CD4-positive, alpha-beta T cell treated with Interleukin-2 at 100 ng/mL for 4 hours (primary cell): ENCODE measurements at regions not wholly inside any gene's neighbourhood (a gene's known extent, or its start where the extent isn't known, plus 50 kb on each side); places are given as distances from the start of the nearest gene placed in this dataset.
A peak's percentile ranks its signal among the peaks of the same experiment; 100 is the strongest.

Experiments
- DNase-seq: peaks from one replicate; pipeline ENCODE4 v3.0.0-alpha.2; 2020; ENCODE audit warnings: low spot score

- no peak for DNase-seq
Measured at GRCh38 chr2:212945526-212945925, 205.9 kb downstream of the IKZF2 start.

- DNase-seq, result no peak
Measured at GRCh38 chr2:212943351-212943750, 208.1 kb downstream of the IKZF2 start.

GRCh38 chr2:212941361-212941760, 210.1 kb downstream of the IKZF2 start:
- DNase-seq, result no peak

GRCh38 chr2:212940816-212941215, 210.6 kb downstream of the IKZF2 start:
- DNase-seq, result no peak

GRCh38 chr2:212939777-212940531, 211.5 kb downstream of the IKZF2 start:
- DNase-seq, result no peak

GRCh38 chr2:212938144-212938793, 213.1 kb downstream of the IKZF2 start:
- no peak for DNase-seq

GRCh38 chr2:212936572-212936971, 214.8 kb downstream of the IKZF2 start:
- DNase-seq, result no peak

GRCh38 chr2:212935752-212936151, 215.7 kb downstream of the IKZF2 start:
- no peak for DNase-seq

- DNase-seq, result no peak
Measured at GRCh38 chr2:212931271-212931670, 220.1 kb downstream of the IKZF2 start.

- no peak for DNase-seq
Measured at GRCh38 chr2:212930556-212931260, 220.7 kb downstream of the IKZF2 start.

- no peak for DNase-seq
Measured at GRCh38 chr2:212929971-212930370, 221.4 kb downstream of the IKZF2 start.

- DNase-seq, result peak; percentile 20
Measured at GRCh38 chr2:212929116-212929515, 222.3 kb downstream of the IKZF2 start.

- no peak for DNase-seq
Measured at GRCh38 chr2:212928681-212929080, 222.7 kb downstream of the IKZF2 start.

GRCh38 chr2:212926940-212927339, 224.5 kb downstream of the IKZF2 start:
- DNase-seq, result no peak

- no peak for DNase-seq
Measured at GRCh38 chr2:212923393-212923792, 228.0 kb downstream of the IKZF2 start.

GRCh38 chr2:212922701-212923100, 228.7 kb downstream of the IKZF2 start:
- no peak for DNase-seq

GRCh38 chr2:212921711-212922110, 229.7 kb downstream of the IKZF2 start:
- DNase-seq, result no peak

GRCh38 chr2:212921061-212921460, 230.4 kb downstream of the IKZF2 start:
- DNase-seq, result no peak

GRCh38 chr2:212919238-212919637, 232.2 kb downstream of the IKZF2 start:
- DNase-seq, result no peak

- no peak for DNase-seq
Measured at GRCh38 chr2:212918336-212918735, 233.1 kb downstream of the IKZF2 start.

- DNase-seq, result no peak
Measured at GRCh38 chr2:212915121-212915782, 236.2 kb downstream of the IKZF2 start.

GRCh38 chr2:212914392-212914791, 237.0 kb downstream of the IKZF2 start:
- DNase-seq, result no peak
